D721Med (cell line): ENCODE measurements at regions not wholly inside any gene's neighbourhood (a gene's known extent, or its start where the extent isn't known, plus 50 kb on each side); places are given as distances from the start of the nearest gene placed in this dataset.

Experiments
- DNase-seq: peaks from one replicate; pipeline ENCODE4 v3.0.0; 2011; ENCODE audit warnings: low spot score; ENCODE audit not compliant: insufficient read length
- FAIRE-seq: peaks from 2 replicates; lab custom pipeline; 2011; peaks lifted over from hg19 to GRCh38; lab: Jason Lieb, UNC
- CTCF ChIP-seq: IDR thresholded peaks from 2 replicates; pipeline ENCODE4 v1.5.1; 2012; ENCODE audit warnings: mild to moderate bottlenecking, control low read depth; ENCODE audit not compliant: insufficient read depth; ENCODE audit errors: missing control alignments

GRCh38 chr2:174662459-174662858 lies 64.9 kb upstream of the WIPF1 start:
- no peak for DNase-seq
- FAIRE-seq = no peak
- no peak for TF ChIP-seq CTCF

GRCh38 chr2:174660984-174661675 lies 63.5 kb upstream of the WIPF1 start:
- TF ChIP-seq CTCF = no peak
- FAIRE-seq = no peak
- no peak for DNase-seq

DNA sequence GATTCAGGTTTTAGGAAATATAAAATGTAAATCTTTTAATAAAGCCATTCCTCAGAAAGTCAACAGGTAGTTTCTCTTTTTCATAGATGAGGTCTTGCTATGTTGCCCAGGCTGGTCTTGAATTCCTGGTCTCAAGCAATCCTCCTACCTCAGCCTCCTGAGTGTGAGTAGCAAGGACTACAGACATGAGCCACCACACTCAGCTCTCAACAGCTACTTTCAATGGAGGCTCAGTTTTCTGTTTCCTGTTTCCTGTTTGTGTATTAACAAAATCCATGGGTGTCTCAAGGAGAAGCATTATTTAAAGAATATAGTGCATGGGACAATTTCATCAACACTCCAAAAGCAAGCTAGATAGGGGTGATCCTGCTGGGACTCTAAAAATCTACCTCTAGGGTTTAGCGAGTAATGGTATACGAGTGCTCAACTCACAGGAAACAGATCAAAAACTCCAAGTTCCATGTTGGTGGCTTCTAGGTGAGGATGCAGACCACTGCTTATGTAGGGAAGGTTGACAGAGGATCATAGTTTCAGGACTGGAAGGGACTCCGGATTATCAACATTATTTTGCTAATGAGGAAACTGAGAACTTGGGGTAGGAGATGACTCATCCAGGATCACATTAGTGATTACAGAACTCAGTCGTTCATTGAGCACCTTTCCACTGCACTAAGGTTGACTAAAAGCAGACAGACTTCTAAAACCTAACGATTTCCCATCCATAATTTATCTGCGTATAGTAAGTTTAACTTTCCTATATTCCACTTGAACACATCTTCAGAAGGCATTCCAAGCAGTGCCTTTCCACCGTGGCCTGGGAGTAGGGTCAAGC lies 61.7 kb upstream of the WIPF1 start:
- no peak for TF ChIP-seq CTCF
- FAIRE-seq = no peak
- DNase-seq = no peak

GRCh38 chr2:174656676-174657176 lies 59.1 kb upstream of the WIPF1 start:
- no peak for TF ChIP-seq CTCF
- DNase-seq (no peak), FAIRE-seq (no peak)

GRCh38 chr2:174656035-174656434 lies 58.4 kb upstream of the WIPF1 start:
- FAIRE-seq = no peak
- DNase-seq = no peak
- no peak for TF ChIP-seq CTCF

GRCh38 chr2:174654419-174654941 lies 56.9 kb upstream of the WIPF1 start:
- DNase-seq = no peak

More at GRCh38 chr2:174654419-174654941, 56.9 kb upstream of the WIPF1 start:
- no peak for FAIRE-seq
- no peak for TF ChIP-seq CTCF
